ENCODE measurements at regions not wholly inside any gene's neighbourhood (a gene's known extent, or its start where the extent isn't known, plus 50 kb on each side); places are given as distances from the start of the nearest gene placed in this dataset.

GRCh38 chr17:79189305-79189704, 114.7 kb downstream of the ENGASE start:
- TF ChIP-seq CTCF (IDR thresholded peaks at IDR 0.05) = no peak
- no peak for TF ChIP-seq POLR2A (IDR thresholded peaks at IDR 0.05)
